T-helper 1 cell (primary cell): ENCODE measurements at regions not wholly inside any gene's neighbourhood (a gene's known extent, or its start where the extent isn't known, plus 50 kb on each side); places are given as distances from the start of the nearest gene placed in this dataset.
"Not testable (repeated sequence)": the region's sequence is repeated elsewhere in the genome, so short reads cannot be mapped to it uniquely, and the experiment has no call there.

ENCODE experiments used
- DNase-seq, 5 donors: peaks; one replicate each; pipeline ENCODE4 v3.0.0-alpha.2; 2012 to 2020

GRCh38 chr3:72627271-72627670 lies 221.0 kb downstream of the SHQ1 start:
- DNase-seq: peak in 1 of 5 donors; percentile 48

DNA sequence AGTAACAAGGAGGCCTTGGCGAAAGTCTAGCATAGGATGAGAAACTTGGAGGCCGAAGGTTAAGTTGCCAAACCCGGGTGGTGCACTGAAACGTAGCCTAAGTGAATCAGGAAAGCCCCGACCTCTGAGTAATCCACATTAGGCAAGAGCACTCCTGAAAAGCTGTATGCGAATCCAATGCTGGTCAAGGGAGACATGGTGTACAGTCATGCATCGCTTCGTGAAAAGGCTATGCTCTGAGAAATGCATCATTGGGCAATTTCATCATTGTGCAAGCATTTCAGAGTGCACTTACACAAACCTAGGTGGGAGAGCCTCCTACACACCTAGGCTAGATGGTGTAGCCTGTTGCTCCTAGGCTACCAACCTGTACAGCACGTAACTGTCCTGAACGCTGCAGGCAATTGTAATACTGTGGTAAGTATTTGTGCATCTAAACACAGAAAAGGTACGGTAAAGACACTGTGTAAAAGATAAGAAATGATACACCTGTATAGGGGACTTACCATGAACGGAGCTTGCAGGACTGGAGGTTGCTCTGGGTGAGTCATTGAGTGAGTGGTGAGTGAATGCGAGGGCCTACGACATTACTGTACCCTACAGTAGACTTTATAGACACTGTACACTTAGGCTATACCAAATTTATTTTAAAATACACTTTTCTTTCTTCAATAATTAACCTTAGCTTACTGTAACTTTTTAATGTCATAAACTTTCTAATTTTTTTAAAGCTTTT lies 222.5 kb downstream of the SHQ1 start:
- no peak for DNase-seq

- no peak for DNase-seq
Measured at GRCh38 chr3:72624656-72625055, 223.6 kb downstream of the SHQ1 start.

- no peak for DNase-seq
Measured at GRCh38 chr3:72618739-72619138, 229.5 kb downstream of the SHQ1 start.

DNA sequence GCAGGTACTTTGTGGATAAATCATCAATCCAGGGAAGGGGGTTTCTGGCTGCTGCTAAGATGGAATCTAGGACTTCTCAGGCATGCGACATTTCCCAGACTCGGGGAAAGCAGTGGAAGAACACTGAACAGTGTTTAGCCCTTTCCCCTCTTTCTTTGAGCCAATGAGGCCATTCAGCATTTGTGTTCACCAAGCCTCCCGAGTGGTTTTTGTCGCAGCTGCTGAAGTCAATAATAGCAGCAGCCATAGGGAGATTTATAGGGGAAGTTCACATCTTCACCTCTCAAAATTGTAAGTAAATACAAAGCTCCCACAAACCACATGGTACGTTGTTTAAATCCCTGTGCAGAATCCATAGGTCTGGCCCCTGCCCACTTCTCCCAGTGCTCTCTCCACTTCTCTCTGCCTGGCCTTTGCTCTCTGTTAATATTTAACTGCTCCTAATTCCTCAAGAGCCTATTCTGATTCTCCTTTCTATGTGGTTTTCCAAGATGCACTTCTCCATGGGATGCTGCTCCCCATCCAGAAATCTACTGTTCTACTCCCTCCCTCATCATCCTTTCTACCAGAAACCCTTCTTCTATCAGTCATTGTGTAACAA lies 230.7 kb downstream of the SHQ1 start:
- no peak for DNase-seq

- DNase-seq: no peak
Measured at GRCh38 chr3:72615776-72616175, 232.5 kb downstream of the SHQ1 start.

DNA sequence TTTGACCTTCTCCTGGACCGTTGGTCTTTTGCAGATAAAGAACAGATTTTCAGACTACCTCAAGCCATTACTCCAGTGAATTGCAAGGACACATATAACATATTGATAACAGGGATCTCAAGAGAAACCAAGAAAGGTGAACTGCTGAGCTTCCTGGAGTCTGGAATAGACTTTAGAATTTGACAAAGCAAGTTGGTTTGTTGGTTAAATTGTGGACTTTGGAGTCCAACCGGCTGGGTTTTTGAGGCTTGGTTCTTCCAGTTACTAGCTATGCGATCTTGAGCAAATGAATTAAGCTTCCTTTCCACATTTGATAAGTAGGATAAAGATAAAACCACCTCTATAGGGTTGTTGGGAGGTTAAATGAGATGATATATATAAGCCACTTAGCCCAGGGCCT lies 233.1 kb downstream of the SHQ1 start:
- no peak for DNase-seq

GRCh38 chr3:72614394-72615074 lies 233.7 kb downstream of the SHQ1 start:
- DNase-seq: no peak

DNA sequence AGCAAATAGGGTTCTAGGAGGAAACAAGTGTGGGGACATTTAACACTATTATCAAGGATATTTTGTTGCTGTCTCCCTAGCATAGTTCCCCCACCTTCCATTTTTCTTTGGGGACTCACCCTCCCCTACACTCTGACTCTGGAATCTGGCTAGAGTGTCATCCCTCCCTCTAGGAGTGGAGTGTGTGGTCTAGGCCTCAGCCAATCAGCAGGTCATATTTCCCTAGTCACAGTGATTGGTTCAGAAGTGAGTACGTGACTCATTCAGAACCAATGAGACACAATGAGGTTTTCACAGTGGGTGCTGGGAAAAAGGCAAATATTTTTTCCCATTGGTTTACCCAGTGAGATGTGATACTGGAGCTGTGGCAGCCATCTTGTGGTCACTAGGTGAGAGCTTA lies 234.4 kb downstream of the SHQ1 start:
- DNase-seq: no peak

DNA sequence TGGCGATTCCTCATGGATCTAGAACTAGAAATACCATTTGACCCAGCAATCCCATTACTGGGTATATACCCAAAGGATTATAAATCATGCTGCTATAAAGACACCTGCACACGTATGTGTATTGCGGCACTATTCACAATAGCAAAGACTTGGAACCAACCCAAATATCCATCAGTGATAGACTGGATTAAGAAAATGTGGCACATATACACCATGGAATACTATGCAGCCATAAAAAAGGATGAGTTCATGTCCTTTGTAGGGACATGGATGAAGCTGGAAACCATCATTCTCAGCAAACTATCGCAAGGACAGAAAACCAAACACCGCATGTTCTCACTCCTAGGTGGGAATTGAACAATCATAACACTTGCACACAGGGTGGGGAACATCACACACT lies 239.1 kb downstream of the SHQ1 start:
- DNase-seq: not testable (repeated sequence)

DNA sequence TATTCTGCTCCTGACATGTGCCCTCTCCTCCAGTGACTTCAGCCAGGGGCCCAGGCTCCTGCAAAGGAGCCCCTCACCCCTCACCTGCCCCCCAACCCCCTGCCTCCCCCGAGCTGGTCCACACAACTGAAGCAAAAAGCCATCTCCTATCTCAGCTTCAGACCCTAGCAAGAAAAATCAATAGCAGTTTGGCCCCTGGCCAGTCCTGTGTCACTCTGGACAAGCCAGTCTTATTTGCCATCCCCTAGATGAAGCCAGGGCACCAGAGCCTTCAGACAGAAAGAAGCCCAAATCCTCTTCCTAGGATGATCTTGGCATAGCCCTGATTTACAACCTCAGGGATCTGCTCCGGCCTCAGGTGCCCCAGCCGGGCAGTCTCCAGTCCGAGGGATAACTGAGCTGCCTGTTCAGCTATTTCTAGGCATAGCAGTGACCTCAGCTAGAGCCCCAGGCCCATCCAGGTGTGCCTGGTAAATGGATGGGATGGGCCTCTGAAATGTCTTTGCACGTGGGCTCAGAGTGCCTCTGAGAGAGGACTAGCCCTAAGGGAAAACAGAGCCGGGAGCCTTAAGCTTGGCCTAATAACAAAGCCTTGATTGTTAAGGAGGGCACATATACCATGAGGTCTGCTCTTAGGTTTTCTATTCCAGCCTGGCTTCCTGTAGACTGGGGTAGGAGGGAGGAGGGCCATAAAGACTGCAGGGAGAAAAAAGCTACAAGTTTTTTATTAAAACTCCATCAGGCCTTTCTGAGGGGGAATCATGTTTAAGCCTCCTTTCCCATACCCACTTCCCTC lies 242.0 kb downstream of the SHQ1 start:
- no peak for DNase-seq

DNA sequence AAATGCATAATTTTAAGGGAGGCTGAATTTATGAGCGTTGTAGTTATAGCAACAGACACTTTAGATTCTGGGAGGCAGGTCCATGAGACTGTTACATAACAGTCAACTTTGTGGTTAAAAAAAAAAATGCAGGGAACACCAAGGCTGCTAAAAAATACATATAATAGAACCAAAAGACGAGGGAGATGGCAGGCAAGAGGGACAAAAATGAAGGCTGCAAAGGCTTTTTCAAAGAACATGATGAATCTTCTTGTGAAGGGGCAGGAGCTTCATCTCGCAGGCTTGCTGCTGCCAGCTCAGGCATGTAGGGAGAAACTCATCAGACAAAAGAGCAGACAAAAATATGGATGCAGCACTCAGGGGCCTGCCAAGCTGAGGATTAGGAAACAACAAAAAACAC lies 243.9 kb downstream of the SHQ1 start:
- DNase-seq: no peak

GRCh38 chr3:72601983-72602750 lies 246.1 kb downstream of the SHQ1 start:
- no peak for DNase-seq

DNA sequence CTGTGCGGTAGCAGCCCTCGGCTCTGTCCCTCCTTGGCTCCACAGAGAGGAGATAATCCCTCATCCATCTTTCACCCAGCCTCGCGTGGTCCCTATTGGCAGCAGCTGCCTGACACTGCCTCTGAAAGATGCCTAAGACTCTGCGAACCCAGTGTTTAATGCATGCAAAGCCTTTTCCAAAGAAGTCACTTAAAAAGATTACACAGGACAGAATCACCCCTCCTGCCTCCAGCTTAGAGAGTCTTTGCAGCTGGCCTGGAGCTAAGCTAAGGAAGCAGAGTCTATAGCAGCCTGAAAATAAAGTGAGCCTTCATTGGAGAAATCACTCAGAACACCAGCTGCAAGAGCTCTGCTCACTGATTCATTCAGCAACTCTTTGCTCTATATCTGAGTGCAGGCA lies 247.2 kb downstream of the SHQ1 start:
- no peak for DNase-seq

- no peak for DNase-seq
Measured at GRCh38 chr3:72597756-72598195, 250.5 kb downstream of the SHQ1 start.

DNA sequence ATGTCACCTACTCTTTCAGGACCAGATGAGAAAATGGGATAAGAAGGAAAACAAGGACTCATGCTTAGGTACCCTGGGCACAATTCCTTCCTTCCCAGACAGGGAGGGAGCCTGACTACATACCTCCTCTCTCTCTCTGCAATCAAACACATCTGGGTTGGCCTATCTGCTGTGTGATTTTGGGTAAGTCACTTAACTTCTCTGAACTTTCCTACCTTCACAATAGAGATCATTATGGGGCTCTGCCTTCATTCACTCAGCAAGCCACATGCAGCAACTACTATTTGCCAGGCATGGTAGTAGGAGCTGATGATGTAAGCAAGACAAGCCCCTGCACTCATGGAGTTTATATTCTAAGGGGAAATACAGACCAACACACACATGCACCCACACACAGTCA lies 251.2 kb downstream of the SHQ1 start:
- DNase-seq: no peak

- DNase-seq: no peak
Measured at GRCh38 chr3:72595927-72596610, 252.2 kb downstream of the SHQ1 start.

GRCh38 chr3:72595376-72595775 lies 252.9 kb downstream of the SHQ1 start:
- no peak for DNase-seq

DNA sequence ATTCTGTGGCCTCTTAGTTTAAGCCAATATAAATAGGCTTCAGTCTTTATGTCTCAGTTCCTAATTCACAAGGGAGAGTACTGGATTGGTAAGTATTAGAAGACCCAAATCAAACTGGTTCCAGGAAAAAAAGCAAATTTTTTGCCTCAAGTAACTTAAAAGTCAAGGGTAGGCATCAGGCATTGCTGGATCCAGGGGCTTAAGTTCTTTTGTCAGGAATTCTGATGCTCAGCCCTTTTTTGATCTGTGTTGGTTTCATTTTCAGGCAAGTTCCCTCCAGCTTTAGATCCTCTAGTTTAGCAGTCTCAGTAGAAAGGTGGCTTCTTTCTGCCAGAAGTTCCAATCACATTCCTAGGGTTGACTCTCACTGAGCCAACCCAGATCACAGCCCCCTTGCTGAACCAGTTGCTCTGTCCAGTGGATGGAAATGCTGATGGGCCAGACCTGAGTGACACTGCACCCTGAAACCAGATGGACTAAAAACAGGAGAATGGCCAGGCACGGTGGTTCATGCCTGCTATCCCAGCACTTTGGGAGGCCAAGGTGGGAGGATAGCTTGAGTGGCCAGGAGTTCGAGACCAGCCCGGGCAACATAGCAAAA lies 253.5 kb downstream of the SHQ1 start:
- no peak for DNase-seq

GRCh38 chr3:72593881-72594397 lies 254.3 kb downstream of the SHQ1 start:
- DNase-seq: no peak
